ENCODE measurements at regions not wholly inside any gene's neighbourhood (a gene's known extent, or its start where the extent isn't known, plus 50 kb on each side); places are given as distances from the start of the nearest gene placed in this dataset.

GRCh38 chr2:138087751-138088593 is 123.7 kb downstream of the HNMT start (continued):
- no peak for TF ChIP-seq POLR2AphosphoS5 (IDR thresholded peaks at IDR 0.05; ENCODE audit: low read depth)
- no peak for TF ChIP-seq ZNF114 (CRISPR knock-in tag; IDR thresholded peaks at IDR 0.05)
- no peak for TF ChIP-seq EZH2 (IDR thresholded peaks at IDR 0.05; ENCODE audit: low read depth, unreplicated experiment)
- TF ChIP-seq EZH2phosphoT487 (IDR thresholded peaks at IDR 0.05; ENCODE audit: unreplicated experiment) = no peak
- TF ChIP-seq STAT1 (IDR thresholded peaks at IDR 0.05; ENCODE audit: unreplicated experiment) = no peak
- no peak for TF ChIP-seq JUNB (IDR thresholded peaks at IDR 0.05; ENCODE audit: unreplicated experiment)
- TF ChIP-seq, protein P1, sequence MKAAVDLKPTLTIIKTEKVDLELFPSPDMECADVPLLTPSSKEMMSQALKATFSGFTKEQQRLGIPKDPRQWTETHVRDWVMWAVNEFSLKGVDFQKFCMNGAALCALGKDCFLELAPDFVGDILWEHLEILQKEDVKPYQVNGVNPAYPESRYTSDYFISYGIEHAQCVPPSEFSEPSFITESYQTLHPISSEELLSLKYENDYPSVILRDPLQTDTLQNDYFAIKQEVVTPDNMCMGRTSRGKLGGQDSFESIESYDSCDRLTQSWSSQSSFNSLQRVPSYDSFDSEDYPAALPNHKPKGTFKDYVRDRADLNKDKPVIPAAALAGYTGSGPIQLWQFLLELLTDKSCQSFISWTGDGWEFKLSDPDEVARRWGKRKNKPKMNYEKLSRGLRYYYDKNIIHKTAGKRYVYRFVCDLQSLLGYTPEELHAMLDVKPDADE (IDR thresholded peaks at IDR 0.05) = no peak

DNA sequence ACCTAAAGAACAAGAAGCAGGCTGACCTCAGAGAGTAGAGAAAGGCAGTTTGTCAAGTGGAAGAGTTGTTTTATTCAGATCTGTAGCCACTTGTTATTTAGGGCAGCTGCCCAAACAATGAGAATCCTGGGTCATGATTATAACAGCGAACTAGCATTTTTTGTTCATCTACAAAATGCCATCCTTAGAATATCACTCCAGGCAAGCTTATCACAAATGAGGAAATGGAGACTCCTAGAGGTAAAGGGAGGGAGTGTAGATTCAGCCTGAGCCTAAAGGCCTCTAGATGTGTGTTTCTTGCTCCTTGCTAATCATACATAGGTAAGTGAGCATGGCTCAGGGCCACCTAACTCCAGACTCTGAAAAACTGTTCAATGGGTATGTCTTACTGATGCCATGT is 126.1 kb downstream of the HNMT start:
- H3K4me1 ChIP-seq (ENCODE audit: insufficient read depth) = peaks cover 17% of the 10 kb centered on the region
- DNase-seq (ENCODE audit: low spot score) = peak; percentile 48
- peak; percentile 64 for ATAC-seq
- peaks cover 4% of the 10 kb centered on the region for H3K4me1 Mint-ChIP-seq
- no peak overlapping the region for H2AFZ ChIP-seq
- H3F3A ChIP-seq (replicated peaks; ENCODE audit: low read depth) = no peaks in the 10 kb centered on the region
- no peaks in the 10 kb centered on the region for H3K27me3 ChIP-seq (ENCODE audit: insufficient read depth)
- no peak for TF ChIP-seq ZNF114 (CRISPR knock-in tag; IDR thresholded peaks at IDR 0.05)
- TF ChIP-seq, protein P2, sequence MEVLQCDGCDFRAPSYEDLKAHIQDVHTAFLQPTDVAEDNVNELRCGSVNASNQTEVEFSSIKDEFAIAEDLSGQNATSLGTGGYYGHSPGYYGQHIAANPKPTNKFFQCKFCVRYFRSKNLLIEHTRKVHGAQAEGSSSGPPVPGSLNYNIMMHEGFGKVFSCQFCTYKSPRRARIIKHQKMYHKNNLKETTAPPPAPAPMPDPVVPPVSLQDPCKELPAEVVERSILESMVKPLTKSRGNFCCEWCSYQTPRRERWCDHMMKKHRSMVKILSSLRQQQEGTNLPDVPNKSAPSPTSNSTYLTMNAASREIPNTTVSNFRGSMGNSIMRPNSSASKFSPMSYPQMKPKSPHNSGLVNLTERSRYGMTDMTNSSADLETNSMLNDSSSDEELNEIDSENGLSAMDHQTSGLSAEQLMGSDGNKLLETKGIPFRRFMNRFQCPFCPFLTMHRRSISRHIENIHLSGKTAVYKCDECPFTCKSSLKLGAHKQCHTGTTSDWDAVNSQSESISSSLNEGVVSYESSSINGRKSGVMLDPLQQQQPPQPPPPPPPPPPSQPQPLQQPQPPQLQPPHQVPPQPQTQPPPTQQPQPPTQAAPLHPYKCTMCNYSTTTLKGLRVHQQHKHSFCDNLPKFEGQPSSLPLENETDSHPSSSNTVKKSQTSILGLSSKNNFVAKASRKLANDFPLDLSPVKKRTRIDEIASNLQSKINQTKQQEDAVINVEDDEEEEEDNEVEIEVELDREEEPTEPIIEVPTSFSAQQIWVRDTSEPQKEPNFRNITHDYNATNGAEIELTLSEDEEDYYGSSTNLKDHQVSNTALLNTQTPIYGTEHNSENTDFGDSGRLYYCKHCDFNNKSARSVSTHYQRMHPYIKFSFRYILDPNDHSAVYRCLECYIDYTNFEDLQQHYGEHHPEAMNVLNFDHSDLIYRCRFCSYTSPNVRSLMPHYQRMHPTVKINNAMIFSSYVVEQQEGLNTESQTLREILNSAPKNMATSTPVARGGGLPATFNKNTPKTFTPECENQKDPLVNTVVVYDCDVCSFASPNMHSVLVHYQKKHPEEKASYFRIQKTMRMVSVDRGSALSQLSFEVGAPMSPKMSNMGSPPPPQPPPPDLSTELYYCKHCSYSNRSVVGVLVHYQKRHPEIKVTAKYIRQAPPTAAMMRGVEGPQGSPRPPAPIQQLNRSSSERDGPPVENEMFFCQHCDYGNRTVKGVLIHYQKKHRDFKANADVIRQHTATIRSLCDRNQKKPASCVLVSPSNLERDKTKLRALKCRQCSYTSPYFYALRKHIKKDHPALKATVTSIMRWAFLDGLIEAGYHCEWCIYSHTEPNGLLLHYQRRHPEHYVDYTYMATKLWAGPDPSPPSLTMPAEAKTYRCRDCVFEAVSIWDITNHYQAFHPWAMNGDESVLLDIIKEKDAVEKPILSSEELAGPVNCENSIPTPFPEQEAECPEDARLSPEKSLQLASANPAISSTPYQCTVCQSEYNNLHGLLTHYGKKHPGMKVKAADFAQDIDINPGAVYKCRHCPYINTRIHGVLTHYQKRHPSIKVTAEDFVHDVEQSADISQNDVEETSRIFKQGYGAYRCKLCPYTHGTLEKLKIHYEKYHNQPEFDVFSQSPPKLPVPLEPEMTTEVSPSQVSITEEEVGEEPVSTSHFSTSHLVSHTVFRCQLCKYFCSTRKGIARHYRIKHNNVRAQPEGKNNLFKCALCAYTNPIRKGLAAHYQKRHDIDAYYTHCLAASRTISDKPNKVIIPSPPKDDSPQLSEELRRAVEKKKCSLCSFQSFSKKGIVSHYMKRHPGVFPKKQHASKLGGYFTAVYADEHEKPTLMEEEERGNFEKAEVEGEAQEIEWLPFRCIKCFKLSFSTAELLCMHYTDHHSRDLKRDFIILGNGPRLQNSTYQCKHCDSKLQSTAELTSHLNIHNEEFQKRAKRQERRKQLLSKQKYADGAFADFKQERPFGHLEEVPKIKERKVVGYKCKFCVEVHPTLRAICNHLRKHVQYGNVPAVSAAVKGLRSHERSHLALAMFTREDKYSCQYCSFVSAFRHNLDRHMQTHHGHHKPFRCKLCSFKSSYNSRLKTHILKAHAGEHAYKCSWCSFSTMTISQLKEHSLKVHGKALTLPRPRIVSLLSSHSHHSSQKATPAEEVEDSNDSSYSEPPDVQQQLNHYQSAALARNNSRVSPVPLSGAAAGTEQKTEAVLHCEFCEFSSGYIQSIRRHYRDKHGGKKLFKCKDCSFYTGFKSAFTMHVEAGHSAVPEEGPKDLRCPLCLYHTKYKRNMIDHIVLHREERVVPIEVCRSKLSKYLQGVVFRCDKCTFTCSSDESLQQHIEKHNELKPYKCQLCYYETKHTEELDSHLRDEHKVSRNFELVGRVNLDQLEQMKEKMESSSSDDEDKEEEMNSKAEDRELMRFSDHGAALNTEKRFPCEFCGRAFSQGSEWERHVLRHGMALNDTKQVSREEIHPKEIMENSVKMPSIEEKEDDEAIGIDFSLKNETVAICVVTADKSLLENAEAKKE (CRISPR knock-in tag; IDR thresholded peaks at IDR 0.05) = no peak
- TF ChIP-seq CTCF (conservative IDR thresholded peaks at IDR 0.05; ENCODE audit: low read depth in 2 of 2) = peak; percentile 68 to 74
- no peak for TF ChIP-seq JUNB (IDR thresholded peaks at IDR 0.05; ENCODE audit: unreplicated experiment)
- no peak for TF ChIP-seq STAT1 (IDR thresholded peaks at IDR 0.05; ENCODE audit: unreplicated experiment)
- no peaks in the 10 kb centered on the region for H3K9me2 ChIP-seq (ENCODE audit: insufficient read depth)
- H3K27me3 Mint-ChIP-seq (ENCODE audit: insufficient read depth, low read depth, poor library complexity) = no peaks in the 10 kb centered on the region
- no peak overlapping the region for H3K27ac ChIP-seq (ENCODE audit: low read depth)
- H3K36me3 Mint-ChIP-seq (ENCODE audit: low read depth) = no peaks in the 10 kb centered on the region
- no peak overlapping the region for H3K4me3 Mint-ChIP-seq
- H3K36me3 ChIP-seq (ENCODE audit: insufficient read depth) = no peaks in the 10 kb centered on the region
- H3K4me3 ChIP-seq = no peak overlapping the region
- no peaks in the 10 kb centered on the region for H3K79me2 ChIP-seq (replicated peaks; ENCODE audit: insufficient read depth)
- no peak overlapping the region for H3K27ac Mint-ChIP-seq
- H3K9me3 Mint-ChIP-seq = no peaks in the 10 kb centered on the region
- no peak overlapping the region for H3K4me2 ChIP-seq
- no peaks in the 10 kb centered on the region for H4K20me1 ChIP-seq (replicated peaks; ENCODE audit: insufficient read depth)

All from GM23338 (cell line).